ENCODE measurements at regions not wholly inside any gene's neighbourhood (a gene's known extent, or its start where the extent isn't known, plus 50 kb on each side); places are given as distances from the start of the nearest gene placed in this dataset.

GRCh38 chr18:73544617-73545016, 603.0 kb downstream of the FBXO15 start:
- TF ChIP-seq CTCF (conservative IDR thresholded peaks at IDR 0.05) (no peak), ZFX (IDR thresholded peaks at IDR 0.05) (no peak)

All from C4-2B (cell line).